Smooth muscle cell (in vitro differentiated cells): ENCODE measurements at regions not wholly inside any gene's neighbourhood (a gene's known extent, or its start where the extent isn't known, plus 50 kb on each side); places are given as distances from the start of the nearest gene placed in this dataset.

Experiments used
- DNase-seq: peaks from one replicate; lab custom pipeline; 2025; ENCODE audit not compliant: unreplicated experiment; lab: John Stamatoyannopoulos, UW
- H2AFZ ChIP-seq: fragments of 200-600 bp; sonication (generic); 2 replicates; pipeline ENCODE4 v1.6.0; 2016; ENCODE audit warnings: antibody characterized with exemption, low read depth, mild to moderate bottlenecking
- H3F3A ChIP-seq: fragments of 200-600 bp; sonication (generic); 2 replicates; pipeline ENCODE4 v1.6.0; 2017; ENCODE audit warnings: antibody characterized with exemption, low read depth
- H3K27ac ChIP-seq: fragments of 200-600 bp; sonication (generic); 2 replicates; pipeline ENCODE4 v1.5.1; 2016; ENCODE audit warnings: low read depth, mild to moderate bottlenecking
- H3K27me3 ChIP-seq: fragments of 200-600 bp; sonication (generic); 2 replicates; pipeline ENCODE4 v1.6.1; 2016; ENCODE audit warnings: low read depth, mild to moderate bottlenecking
- H3K36me3 ChIP-seq: fragments of 200-600 bp; sonication (generic); 2 replicates; pipeline ENCODE4 v1.5.1; 2016; ENCODE audit warnings: low read depth
- H3K4me1 ChIP-seq: fragments of 200-600 bp; sonication (generic); 2 replicates; pipeline ENCODE4 v1.5.1; 2016; ENCODE audit warnings: low read depth
- H3K4me2 ChIP-seq: fragments of 200-600 bp; sonication (generic); 2 replicates; pipeline ENCODE4 v1.6.0; 2016; ENCODE audit warnings: mild to moderate bottlenecking
- H3K4me3 ChIP-seq: fragments of 200-600 bp; sonication (generic); 2 replicates; pipeline ENCODE4 v1.5.1; 2016; ENCODE audit warnings: mild to moderate bottlenecking
- H3K79me2 ChIP-seq: fragments of 200-600 bp; sonication (generic); 2 replicates; pipeline ENCODE4 v1.6.0; 2016; ENCODE audit warnings: low read depth, mild to moderate bottlenecking
- H3K9ac ChIP-seq: fragments of 200-600 bp; sonication (generic); 2 replicates; pipeline ENCODE4 v1.6.0; 2016; ENCODE audit warnings: low read depth
- H3K9me3 ChIP-seq: fragments of 200-600 bp; sonication (generic); replicated peaks from 2 replicates; pipeline ENCODE4 v1.5.1; 2016; ENCODE audit warnings: low read depth
- H4K20me1 ChIP-seq: fragments of 200-600 bp; sonication (generic); 2 replicates; pipeline ENCODE4 v1.6.0; 2016; ENCODE audit warnings: low read depth
- CTCF ChIP-seq: fragments of 200-600 bp; sonication (generic); IDR thresholded peaks from 2 replicates; pipeline ENCODE4 v1.5.1; 2017; ENCODE audit warnings: borderline replicate concordance, mild to moderate bottlenecking, antibody characterized with exemption; ENCODE audit not compliant: insufficient read depth, poor library complexity, severe bottlenecking
- WGBS: methylation state at CpG from one replicate; pipeline ENCODE4 v1.1.7; 2016; ENCODE audit warnings: low lambda C conversion rate; 5-methylcytosine and 5-hydroxymethylcytosine counted together

- Histone ChIP-seq H3K9me3 (no peaks in the 10 kb centered on the region), H2AFZ (no peak overlapping the region), H3K4me1 (peaks cover 5% of the 10 kb centered on the region), H3K9ac (no peak overlapping the region), H3F3A (peaks cover 23% of the 10 kb centered on the region), H3K36me3 (no peaks in the 10 kb centered on the region), H4K20me1 (no peaks in the 10 kb centered on the region), H3K79me2 (no peaks in the 10 kb centered on the region), H3K27me3 (no peaks in the 10 kb centered on the region), H3K4me3 (no peak overlapping the region), H3K27ac (no peak overlapping the region), H3K4me2 (no peak overlapping the region)
- DNase-seq = no peak
- WGBS = 97% methylated on average over 5 of the region's 5 CpGs
- TF ChIP-seq CTCF = no peak
Observed at GRCh38 chr10:78744056-78744455, 324.7 kb upstream of the ZMIZ1 start.

- Histone ChIP-seq H3K36me3 (no peaks in the 10 kb centered on the region), H3K9me3 (no peaks in the 10 kb centered on the region), H3K4me3 (no peak overlapping the region), H3K4me1 (peaks cover 5% of the 10 kb centered on the region), H3K79me2 (no peaks in the 10 kb centered on the region), H3K27ac (no peak overlapping the region), H3K4me2 (peak overlapping the region; percentile 31), H2AFZ (no peak overlapping the region), H4K20me1 (no peaks in the 10 kb centered on the region), H3K9ac (no peak overlapping the region), H3K27me3 (no peaks in the 10 kb centered on the region), H3F3A (peaks cover 23% of the 10 kb centered on the region)
- TF ChIP-seq CTCF = no peak
- no peak for DNase-seq
- 84% methylated on average over 10 of the region's 10 CpGs for WGBS
Observed at GRCh38 chr10:78744491-78745090, 324.2 kb upstream of the ZMIZ1 start.

- peaks cover 5% of the 10 kb centered on the region for H3K4me1 ChIP-seq
- no peak overlapping the region for H3K4me3 ChIP-seq
- H3K27ac ChIP-seq = no peak overlapping the region
- no peaks in the 10 kb centered on the region for H3K79me2 ChIP-seq
- no peak overlapping the region for H2AFZ ChIP-seq
- H3K9me3 ChIP-seq = no peaks in the 10 kb centered on the region
- TF ChIP-seq CTCF = no peak
- peaks cover 23% of the 10 kb centered on the region for H3F3A ChIP-seq
- DNase-seq = no peak
- no peak overlapping the region for H3K9ac ChIP-seq
- WGBS = 30% methylated on average over 4 of the region's 4 CpGs
- H3K27me3 ChIP-seq = no peaks in the 10 kb centered on the region
- no peaks in the 10 kb centered on the region for H4K20me1 ChIP-seq
- H3K36me3 ChIP-seq = no peaks in the 10 kb centered on the region
- H3K4me2 ChIP-seq = peak overlapping the region; percentile 31
Observed at GRCh38 chr10:78745441-78745840, 323.3 kb upstream of the ZMIZ1 start.

- WGBS = 86% methylated on average over 11 of the region's 11 CpGs
- no peak overlapping the region for H3K4me3 ChIP-seq
- H3K4me1 ChIP-seq = peaks cover 5% of the 10 kb centered on the region
- no peak overlapping the region for H3K27ac ChIP-seq
- peaks cover 20% of the 10 kb centered on the region for H3F3A ChIP-seq
- no peaks in the 10 kb centered on the region for H3K79me2 ChIP-seq
- no peaks in the 10 kb centered on the region for H3K27me3 ChIP-seq
- H4K20me1 ChIP-seq = no peaks in the 10 kb centered on the region
- no peak overlapping the region for H3K4me2 ChIP-seq
- H2AFZ ChIP-seq = no peak overlapping the region
- H3K9ac ChIP-seq = no peak overlapping the region
- no peaks in the 10 kb centered on the region for H3K36me3 ChIP-seq
- TF ChIP-seq CTCF = no peak
- no peaks in the 10 kb centered on the region for H3K9me3 ChIP-seq
- no peak for DNase-seq
Observed at GRCh38 chr10:78746155-78746763, 322.5 kb upstream of the ZMIZ1 start.
